PC-9 (cell line): ENCODE measurements at regions not wholly inside any gene's neighbourhood (a gene's known extent, or its start where the extent isn't known, plus 50 kb on each side); places are given as distances from the start of the nearest gene placed in this dataset.

Experiments
- BruUV-seq: library from RNA; stranded (reverse); fragments of 400-500 nt; replicated peaks from 2 replicates; lab custom pipeline; 2021; lab: Mats Ljungman, UMichigan
- CTCF ChIA-PET: fragments of 300-600 bp; sonication (Branson Sonifier 250); formaldehyde crosslinking; loops from one replicate; lab custom pipeline; 2022; ENCODE audit warnings: antibody characterized with exemption; lab: Charles Lee
- POLR2A ChIA-PET: fragments of 300-600 bp; sonication (Branson Sonifier 250); formaldehyde crosslinking; loops from one replicate; lab custom pipeline; 2022; ENCODE audit warnings: antibody characterized with exemption; ENCODE audit not compliant: unreplicated experiment; lab: Charles Lee
- DNase-seq, 2 experiments: peaks; one replicate each; pipeline versions ENCODE4 v3.0.0 to v3.0.0-alpha.2; 2015 to 2022; ENCODE audit warnings: mixed read lengths in 1 of 2
- H2AFZ ChIP-seq: fragments of 200-600 bp; sonication (generic); 2 replicates; pipeline ENCODE4 v1.8.1; 2017; ENCODE audit warnings: antibody characterized with exemption
- H3F3A ChIP-seq: fragments of 200-600 bp; sonication (generic); 2 replicates; pipeline ENCODE4 v1.8.1; 2017; ENCODE audit warnings: antibody characterized with exemption, mild to moderate bottlenecking, low read depth; ENCODE audit not compliant: insufficient read depth
- H3K27ac ChIP-seq: fragments of 200-600 bp; sonication (generic); 2 replicates; pipeline ENCODE4 v1.6.1; 2016; ENCODE audit warnings: mixed run types
- H3K27me3 ChIP-seq: fragments of 200-600 bp; sonication (generic); 2 replicates; pipeline ENCODE4 v1.6.1; 2016; ENCODE audit warnings: low read depth, mixed run types; ENCODE audit not compliant: insufficient read depth
- H3K36me3 ChIP-seq: fragments of 200-600 bp; sonication (generic); 2 replicates; pipeline ENCODE4 v1.6.1; 2016; ENCODE audit warnings: low read depth, mixed run types
- H3K4me1 ChIP-seq: fragments of 200-600 bp; sonication (generic); replicated peaks from 2 replicates; pipeline ENCODE4 v1.6.1; 2016; ENCODE audit warnings: mixed run types; ENCODE audit not compliant: insufficient read depth
- H3K4me2 ChIP-seq: fragments of 200-600 bp; sonication (generic); 2 replicates; pipeline ENCODE4 v1.6.1; 2017; ENCODE audit warnings: mixed run types
- H3K4me3 ChIP-seq: fragments of 200-600 bp; sonication (generic); 2 replicates; pipeline ENCODE4 v1.6.1; 2016; ENCODE audit warnings: mixed run types
- H3K79me2 ChIP-seq: fragments of 200-600 bp; sonication (generic); 2 replicates; pipeline ENCODE4 v1.6.1; 2017; ENCODE audit warnings: low read depth, mixed run types
- H3K9me2 ChIP-seq: fragments of 200-600 bp; sonication (generic); 2 replicates; pipeline ENCODE4 v1.8.1; 2017; ENCODE audit warnings: mild to moderate bottlenecking; ENCODE audit not compliant: insufficient read depth
- H3K9me3 ChIP-seq: fragments of 200-600 bp; sonication (generic); 2 replicates; pipeline ENCODE4 v1.8.1; 2016; ENCODE audit warnings: low read depth; ENCODE audit not compliant: insufficient read depth
- H4K20me1 ChIP-seq: fragments of 200-600 bp; sonication (generic); 2 replicates; pipeline ENCODE4 v1.8.1; 2017; ENCODE audit not compliant: insufficient read depth
- CTCF ChIP-seq: fragments of 200-600 bp; sonication (generic); conservative IDR thresholded peaks from 2 replicates; pipeline ENCODE4 v1.6.1; 2017; ENCODE audit warnings: mixed run types, antibody characterized with exemption, mild to moderate bottlenecking, moderate library complexity
- EZH2 ChIP-seq: fragments of 200-600 bp; sonication (generic); IDR thresholded peaks from 2 replicates; pipeline ENCODE4 v1.8.0; 2017; ENCODE audit warnings: antibody characterized with exemption, low read depth
- intact Hi-C: fragments of 100-400 bp; cut with micrococcal nuclease; formaldehyde crosslinking; loops from one replicate; pipeline ENCODE4 v1.10.0; 2022; ENCODE audit not compliant: unreplicated experiment

- Histone ChIP-seq H3K4me1 (no peaks in the 10 kb centered on the region), H3K27ac (no peak overlapping the region), H3K9me3 (no peaks in the 10 kb centered on the region), H3K36me3 (no peaks in the 10 kb centered on the region), H2AFZ (no peak overlapping the region), H3K4me3 (no peak overlapping the region), H3K4me2 (no peak overlapping the region), H3K9me2 (no peaks in the 10 kb centered on the region), H4K20me1 (no peaks in the 10 kb centered on the region), H3K79me2 (no peaks in the 10 kb centered on the region), H3K27me3 (no peaks in the 10 kb centered on the region), H3F3A (no peaks in the 10 kb centered on the region)
- ChIA-PET POLR2A (no interaction called here), CTCF (no interaction called here)
- intact Hi-C loops = no loop called here
- no TSS peak for BruUV-seq
- DNase-seq = no peak
- TF ChIP-seq CTCF (no peak), EZH2 (no peak)
Measured at GRCh38 chr4:115945026-115945425, 831.6 kb upstream of the NDST4 start.

GRCh38 chr4:115944146-115944905, 830.9 kb upstream of the NDST4 start:
- intact Hi-C loops = no loop called here
- Histone ChIP-seq H3K36me3 (no peaks in the 10 kb centered on the region), H3K4me2 (no peak overlapping the region), H2AFZ (no peak overlapping the region), H3K9me3 (no peaks in the 10 kb centered on the region), H3K27ac (no peak overlapping the region), H3K9me2 (no peaks in the 10 kb centered on the region), H3F3A (no peaks in the 10 kb centered on the region), H3K79me2 (no peaks in the 10 kb centered on the region), H3K27me3 (no peaks in the 10 kb centered on the region), H4K20me1 (no peaks in the 10 kb centered on the region), H3K4me3 (no peak overlapping the region), H3K4me1 (no peaks in the 10 kb centered on the region)
- ChIA-PET POLR2A (no interaction called here), CTCF (no interaction called here)
- no peak for DNase-seq
- TF ChIP-seq CTCF = no peak
- TF ChIP-seq EZH2 = no peak
- BruUV-seq = no TSS peak

- Histone ChIP-seq H3K79me2 (no peaks in the 10 kb centered on the region), H3K9me3 (no peaks in the 10 kb centered on the region), H4K20me1 (no peaks in the 10 kb centered on the region), H3K27ac (no peak overlapping the region), H3F3A (no peaks in the 10 kb centered on the region), H3K4me1 (no peaks in the 10 kb centered on the region), H3K4me2 (no peak overlapping the region), H3K36me3 (no peaks in the 10 kb centered on the region), H2AFZ (no peak overlapping the region), H3K9me2 (no peaks in the 10 kb centered on the region), H3K27me3 (no peaks in the 10 kb centered on the region), H3K4me3 (no peak overlapping the region)
- ChIA-PET CTCF (no interaction called here), POLR2A (interaction anchor here (0.7 kb wide), 1 partner anchor 24 kb away, joined by 5 read pairs; no protein-coding TSS in a partner anchor)
- BruUV-seq = no TSS peak
- intact Hi-C loops = no loop called here
- TF ChIP-seq CTCF = no peak
- no peak for TF ChIP-seq EZH2
- no peak for DNase-seq
Measured at GRCh38 chr4:115938764-115939443, 825.5 kb upstream of the NDST4 start.
